Prostate gland (tissue), 2 donors: ENCODE measurements at regions not wholly inside any gene's neighbourhood (a gene's known extent, or its start where the extent isn't known, plus 50 kb on each side); places are given as distances from the start of the nearest gene placed in this dataset.

Source experiments
- small RNA-seq, 2 donors: library from RNA; depleted of rRNA; stranded (forward); fragments of <200 nt; gene quantifications; one replicate each; pipeline ENCODE3, GENCODE V24; 2016

Small RNA genes lying in the stretch of these regions (small RNA-seq; reads per million reads assigned to genes)
- gene AC013412.1 (0 reads per million in 2 donors), gene SRIP3 (0 reads per million in 2 donors)
